Fibroblast of skin of left quadriceps (primary cell): ENCODE measurements at regions not wholly inside any gene's neighbourhood (a gene's known extent, or its start where the extent isn't known, plus 50 kb on each side); places are given as distances from the start of the nearest gene placed in this dataset.

Source experiments
- DNase-seq, 2 experiments: peaks; one replicate each; pipeline ENCODE4 v3.0.0-alpha.2; 2013; ENCODE audit warnings: low read depth in 2 of 2

DNA sequence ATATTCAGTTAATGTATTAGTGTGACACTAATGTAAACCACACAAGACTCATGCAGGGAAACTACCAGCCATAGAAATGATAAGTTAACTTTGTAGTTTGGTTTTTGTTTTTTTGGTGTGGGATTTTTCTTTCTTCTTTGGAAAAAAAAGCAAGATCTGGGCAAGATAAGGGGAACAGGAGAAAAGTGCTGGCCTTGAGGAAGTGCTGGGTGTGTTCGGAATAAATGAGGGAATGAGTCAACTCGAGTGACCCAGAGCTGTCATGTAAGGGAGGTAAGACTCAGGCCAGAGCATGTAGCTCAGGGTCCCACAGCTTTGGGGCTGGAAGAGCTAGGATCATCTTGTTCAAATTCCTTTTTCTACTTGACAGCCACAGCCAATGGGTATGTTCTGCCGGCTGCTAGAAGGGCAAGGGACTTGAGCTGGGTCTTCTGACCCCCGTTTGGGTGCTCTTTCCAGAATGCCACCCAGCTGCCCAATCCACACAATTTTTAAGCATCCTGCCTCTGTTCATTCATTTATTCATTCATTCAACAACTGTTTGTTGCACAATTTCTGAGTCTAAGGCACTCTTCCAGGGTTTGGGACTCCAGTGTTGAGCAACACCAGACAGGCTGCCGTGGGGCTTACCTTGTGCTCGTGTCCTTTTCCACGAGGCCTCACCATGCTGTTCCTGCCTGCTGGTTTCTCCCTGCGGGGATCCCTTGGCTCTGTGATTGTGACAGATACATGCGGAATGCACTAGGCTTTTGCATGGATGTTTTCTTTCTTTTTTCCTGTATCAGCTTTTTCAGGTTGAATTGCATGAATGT, 54.5 kb downstream of the CLDN34 start:
- DNase-seq: no peak

DNA sequence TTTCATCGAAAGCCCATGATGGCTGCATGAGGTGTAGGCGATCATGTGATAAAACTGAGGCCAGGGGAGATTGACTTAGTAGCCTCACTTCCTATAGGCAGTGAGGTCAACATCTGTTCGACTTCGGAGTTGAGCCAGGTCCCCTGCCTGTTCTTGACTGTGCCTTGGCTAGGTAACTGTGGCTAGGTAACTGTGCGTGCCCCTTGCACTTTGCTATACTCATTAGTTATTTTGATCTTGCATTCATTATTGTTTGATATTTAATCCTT, 55.0 kb downstream of the CLDN34 start:
- DNase-seq: no peak

DNA sequence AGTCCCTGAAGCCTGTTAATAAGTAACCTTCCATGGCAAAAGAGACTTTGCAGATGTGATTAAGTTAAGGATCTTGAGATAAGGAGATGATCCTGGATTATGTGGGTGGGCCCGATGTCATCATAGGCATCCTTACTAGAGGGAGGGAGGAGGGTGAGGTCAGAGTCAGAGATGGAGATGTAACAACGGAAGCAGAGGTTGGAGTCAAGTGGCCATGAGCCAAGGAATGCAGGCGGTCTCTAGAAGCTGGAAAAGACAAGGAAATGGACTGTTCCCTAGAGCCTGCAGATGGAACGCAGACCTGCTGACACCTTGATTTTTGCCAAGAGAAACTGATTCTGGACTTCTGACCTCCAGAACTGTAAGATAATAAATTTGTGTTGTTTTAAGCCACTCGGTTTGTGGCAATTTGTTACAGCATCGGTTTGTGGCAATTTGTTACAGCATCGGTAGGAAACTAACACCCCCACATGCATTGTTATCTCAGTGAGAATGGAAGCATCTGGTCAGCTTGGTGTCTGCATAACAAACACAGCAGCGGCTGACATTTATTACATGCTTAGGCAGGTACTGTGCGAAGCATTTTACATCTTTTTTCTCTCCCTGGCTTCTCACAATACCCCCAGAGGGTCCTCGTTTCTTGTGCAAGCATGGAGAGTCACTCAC, 55.6 kb downstream of the CLDN34 start:
- DNase-seq: no peak

DNA sequence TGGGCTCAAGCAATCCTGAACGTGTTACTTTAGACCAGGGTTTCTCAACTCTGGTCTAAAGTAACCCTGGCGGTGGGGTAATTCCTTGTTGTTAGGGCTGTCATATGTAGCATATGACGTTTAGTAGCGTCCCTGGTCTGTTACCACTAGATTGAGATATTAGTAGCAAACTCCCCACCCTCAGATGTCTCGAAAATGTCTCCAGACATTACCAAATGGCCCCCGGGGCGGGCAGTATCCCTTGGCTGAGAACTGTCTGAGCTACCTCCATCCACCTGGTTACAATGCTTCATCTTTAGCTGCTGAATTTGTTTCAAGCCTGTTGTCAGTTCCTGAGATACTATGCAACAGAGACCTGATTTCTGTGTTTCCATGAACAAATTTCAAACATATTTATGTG, 56.7 kb downstream of the CLDN34 start:
- DNase-seq: no peak

DNA sequence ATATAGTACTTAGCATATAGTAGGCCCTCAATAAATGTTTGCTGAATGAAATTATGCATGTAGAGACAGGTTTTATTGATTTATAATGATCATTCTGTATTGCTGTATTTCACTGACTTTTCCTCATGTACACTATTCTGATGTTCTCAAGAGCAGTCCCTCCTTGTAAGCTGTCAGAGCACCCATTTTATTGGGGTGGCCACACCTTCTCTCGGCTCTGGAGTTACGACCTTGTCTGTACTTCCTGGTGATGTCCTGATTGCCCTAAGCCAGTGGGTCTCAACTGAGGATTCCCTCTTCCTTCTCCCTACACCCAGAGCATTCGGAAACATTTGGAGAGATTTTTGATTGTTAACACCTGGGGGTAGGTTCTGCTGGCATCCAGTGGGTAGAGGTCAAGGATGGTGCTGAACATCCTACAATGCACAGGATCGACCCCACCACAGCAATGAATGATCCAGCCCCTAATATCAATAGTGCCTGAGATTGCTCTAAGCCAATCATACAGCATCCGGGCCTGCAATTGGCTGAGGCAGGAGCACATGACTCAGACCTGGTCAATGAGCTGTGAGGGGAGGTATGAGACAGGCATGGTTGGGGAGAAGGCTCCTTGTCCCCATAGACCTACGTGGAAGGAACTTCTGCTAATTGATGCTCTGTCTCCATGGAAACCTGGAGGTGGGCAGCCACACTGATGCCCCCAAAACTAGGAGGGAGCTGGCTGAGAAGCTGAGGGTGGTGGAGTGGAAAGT, 58.8 kb downstream of the CLDN34 start:
- DNase-seq: no peak

DNA sequence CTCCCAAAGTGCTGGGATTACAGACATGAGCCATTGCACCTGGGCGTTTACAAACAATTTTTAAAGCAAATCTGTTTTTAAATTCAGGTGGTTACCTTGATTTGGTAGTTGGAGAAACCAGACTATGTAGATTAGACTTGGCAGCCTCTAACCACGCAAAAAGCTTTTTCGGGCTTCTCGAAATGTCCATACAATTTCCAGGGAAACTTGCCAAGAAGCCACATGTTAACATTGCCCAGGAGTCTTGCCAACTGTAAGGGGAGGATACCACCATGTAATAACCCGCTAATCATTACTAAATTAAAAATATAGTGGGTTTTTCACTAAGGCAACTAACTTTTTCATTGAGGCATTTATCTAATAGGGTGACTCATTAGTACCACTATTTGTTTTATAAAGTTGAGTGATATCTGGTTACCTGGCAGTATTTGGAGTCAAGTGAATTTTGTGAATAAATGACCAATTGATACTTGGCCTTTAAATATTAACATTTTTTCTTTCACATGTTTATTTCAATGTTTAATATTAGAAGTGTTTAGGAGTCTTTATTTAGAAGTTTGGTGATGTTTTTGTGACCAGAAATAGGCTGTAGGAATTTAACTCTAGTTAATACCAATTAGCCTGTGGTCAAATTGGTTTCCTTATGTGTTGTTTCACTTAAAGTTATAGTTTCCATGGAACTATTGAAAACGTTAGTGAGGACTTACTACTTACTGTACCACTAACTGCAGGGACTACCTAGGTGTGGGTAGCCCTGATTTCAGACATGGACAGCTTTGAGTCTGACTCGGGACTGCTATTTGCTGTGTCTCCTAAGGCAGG, 61.3 kb downstream of the CLDN34 start:
- no peak for DNase-seq

DNA sequence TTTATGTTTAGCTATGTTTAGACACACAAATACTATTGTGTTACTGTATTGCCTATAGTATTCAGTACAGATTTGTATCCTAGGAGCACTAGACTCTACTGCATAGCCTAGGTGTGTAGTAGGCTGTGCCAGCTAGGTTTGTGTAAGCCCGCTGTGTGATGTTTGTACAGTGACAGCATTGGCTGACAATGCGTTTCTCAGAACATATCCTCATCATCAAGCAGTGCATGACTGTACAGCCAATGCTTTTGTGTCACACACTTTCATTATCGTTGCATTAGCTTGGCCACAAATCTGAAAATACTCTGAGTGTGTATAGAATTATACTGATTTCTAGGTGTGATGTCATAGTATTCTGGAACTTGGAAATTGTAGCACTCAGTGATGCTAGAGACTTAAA, 63.4 kb downstream of the CLDN34 start:
- no peak for DNase-seq

DNA sequence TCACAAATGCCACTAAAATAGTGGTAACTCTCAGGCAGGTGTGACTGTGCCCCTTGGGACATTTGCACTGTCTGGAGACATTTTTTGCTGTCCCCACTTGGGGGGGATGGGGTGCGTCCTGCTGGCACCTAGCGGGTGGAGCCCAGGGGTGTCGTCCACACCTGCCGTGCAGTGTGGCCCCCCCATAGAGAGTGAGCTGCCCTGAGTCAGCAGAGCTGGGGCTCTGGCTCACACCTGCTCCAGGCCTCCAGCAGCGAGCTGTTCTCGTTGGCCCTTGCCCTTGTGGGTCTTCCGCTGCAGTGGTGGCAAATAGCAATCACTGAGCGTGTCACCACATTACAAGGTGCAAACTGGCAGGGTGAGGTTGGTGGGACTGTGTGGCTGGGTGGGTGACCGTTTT, 64.6 kb downstream of the CLDN34 start:
- DNase-seq: no peak

DNA sequence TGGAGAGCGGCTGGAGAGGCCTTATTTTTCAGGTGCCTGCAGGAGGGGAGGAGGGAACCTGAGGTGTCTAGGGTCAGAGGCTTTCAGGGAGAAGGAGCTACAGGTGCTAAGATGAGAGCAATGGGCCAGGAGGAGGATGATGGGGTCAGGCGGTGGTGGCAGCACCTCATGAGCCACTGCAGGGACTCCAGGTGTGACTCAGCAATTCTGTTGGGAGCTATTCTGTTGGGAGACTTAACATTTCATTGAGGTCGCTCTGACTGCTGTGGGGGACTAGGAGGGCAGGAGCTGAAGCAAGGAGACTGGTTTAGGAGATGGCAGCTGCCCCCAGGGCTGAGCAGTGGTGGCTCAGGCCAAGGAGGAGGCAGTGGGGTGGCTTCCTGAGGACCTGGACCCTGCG, 65.0 kb downstream of the CLDN34 start:
- DNase-seq: no peak

DNA sequence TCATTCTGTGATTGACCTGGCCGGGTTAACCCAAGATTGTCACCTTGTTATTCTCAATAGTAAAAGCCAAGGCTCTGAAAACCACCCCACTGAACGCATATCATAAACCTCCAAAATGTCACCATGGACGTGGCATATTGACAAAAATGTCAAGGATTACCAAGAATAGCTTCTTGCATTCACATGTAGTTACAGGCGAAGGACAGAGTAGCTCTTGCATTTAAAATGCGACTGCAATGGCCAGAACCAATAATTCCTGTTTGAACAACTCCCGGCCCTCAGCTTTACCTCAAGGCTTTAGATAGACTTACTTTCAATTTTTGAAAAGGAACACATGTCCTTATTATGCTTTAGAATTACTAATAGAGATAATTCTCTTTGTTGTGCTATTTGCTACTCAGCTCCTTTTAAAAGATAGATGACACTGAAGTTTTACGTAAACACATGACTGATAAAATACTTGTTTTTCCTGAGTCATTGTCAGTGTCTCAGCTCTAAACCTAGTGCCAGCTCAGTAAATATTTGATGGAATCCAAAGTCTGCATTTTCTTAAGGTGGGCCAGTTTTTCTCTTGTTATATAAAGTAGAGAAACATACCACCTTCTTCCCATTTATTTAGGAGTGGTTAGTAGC, 66.3 kb downstream of the CLDN34 start:
- no peak for DNase-seq

DNA sequence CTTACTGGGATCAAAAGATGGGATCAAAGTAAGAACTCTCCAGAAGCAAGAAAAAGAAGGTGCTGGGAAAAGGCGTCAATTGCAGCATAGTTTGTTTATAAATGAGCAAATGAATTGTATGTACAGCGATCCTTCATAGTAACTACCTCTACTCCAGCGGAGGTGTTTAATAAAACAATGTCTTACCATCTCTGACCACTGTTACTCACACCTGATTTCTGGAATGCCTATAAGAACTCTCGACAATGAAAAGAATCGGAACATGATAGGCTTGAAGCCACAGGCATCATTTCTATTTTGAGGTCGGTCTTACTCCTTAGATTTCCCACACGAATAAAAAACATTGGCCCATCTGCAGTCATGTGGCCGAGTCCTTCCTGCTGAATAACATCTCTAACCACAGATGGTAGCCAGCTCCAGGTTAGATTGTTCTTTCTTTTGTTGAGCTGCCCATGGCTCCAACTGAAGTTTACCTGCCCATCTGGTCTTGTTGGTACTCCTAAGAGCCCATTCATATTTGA, 67.6 kb downstream of the CLDN34 start:
- DNase-seq: no peak

DNA sequence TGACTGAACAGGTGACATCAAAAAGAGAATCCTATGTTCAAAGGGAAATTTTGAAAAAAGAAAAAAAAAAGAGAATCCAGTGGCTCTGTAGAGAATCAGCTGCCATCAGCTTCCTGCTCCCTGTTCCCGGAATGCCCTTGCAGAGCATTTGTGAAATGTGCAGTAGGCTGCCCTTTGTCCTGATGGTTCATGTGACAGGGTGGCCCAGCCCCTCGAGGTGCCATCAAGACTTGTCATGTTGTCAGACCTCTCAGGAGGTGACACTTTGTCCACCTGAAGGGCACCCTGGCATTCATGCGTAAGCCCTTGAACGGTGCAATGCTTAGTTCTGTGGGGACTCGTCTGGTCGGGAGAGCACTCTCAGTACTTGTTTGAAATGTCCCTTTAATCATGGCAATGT, 71.4 kb downstream of the CLDN34 start:
- DNase-seq: no peak

DNA sequence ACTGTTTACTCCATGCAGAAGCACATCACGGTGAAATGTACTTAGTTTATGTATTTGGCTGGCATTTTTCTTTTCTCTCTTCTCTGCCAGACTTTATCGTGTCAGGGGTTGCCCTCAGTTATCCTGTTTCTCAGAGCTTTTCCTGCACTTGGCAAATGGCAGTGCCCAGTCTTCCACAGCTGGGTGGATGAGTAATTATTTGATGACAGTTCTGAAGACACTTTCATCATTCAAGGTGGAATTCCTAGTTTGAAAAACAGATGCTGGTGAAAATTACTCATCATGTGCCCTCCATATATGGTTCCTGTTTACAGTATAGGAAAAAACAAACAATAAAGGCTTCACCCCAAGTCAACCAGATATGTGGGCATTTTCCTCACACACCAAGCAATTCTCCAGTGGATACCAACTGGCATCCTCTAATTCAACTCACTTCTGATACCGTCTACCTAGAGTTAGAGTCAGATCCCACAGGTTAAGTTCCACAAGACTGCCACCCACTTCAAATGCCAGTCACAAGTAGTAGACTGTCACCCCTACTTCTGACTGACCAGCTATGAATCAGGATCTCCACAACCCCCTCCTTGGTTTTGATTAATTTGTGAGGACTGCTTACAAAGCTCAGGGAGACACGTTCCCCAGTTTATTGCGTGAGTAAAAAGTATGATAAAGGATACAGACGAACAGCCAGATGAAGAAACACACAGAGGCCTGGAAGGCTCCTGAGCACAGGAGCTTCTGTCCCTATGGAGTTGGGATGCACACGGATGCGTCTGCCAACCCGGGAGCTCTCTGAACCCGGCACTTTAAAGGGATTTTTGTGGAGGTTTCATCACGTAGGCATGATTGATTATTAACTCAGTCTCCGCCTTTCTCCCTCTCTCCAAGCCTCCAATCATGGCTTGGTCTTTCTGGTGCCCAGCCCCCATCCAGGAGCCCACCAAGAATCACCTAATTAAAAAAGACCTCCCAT, 72.9 kb downstream of the CLDN34 start:
- DNase-seq: no peak

DNA sequence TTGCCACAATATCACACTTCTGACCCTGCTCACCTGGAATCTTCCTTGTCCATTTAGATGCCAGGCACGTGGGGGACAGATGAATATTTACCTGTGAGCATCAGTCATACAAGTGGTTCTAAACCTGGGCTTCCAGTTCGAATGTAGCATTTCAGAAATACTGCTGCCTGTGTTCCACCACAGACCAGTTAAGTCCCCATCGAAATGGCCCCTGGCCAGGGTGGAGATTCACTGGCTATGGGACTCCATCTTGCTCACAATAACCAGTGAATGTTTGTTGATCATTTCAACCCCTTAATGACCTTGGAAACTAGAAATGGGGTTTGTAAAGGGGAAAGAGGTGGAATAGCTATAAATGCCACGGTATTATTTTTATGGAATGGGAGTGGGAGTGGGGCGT, 73.8 kb downstream of the CLDN34 start:
- no peak for DNase-seq

DNA sequence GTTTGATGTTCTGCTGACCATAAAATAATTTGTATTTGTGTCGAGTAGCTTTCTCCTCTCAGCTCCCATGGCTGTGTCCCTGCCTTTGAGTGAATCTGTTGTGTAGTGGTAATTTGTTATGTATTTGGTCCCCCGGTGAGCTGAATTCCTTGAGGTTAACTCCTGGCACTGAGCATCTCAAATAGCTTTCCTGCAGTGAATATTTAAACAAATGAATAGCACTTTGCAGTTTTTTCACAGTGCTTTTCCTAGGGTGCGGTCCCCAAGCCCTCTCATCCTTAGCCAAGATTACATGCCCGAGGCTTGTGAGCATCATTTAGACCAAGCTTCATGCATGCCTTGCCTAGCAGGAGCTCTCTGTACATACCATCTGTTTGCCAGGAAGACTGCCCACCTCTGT, 74.2 kb downstream of the CLDN34 start:
- no peak for DNase-seq

DNA sequence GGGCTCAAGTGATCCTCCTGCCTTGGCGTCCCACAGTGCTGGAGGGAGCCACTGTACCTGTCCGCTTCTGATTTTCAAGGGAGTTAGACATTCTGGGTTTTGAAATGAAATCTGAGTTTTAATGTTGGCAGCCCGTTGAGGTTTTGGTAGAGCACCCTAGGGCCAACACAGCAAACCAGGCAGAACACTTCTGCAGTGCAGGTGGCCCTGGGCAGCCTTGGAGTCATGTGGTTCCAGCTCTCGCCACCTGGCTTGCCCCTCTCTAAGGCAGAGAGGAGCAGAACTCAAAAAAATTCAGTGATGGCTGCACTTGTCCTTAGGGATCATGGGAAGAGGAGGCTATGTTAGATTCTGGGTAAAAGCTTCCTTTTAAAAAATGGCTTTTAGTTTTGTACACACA, 74.9 kb downstream of the CLDN34 start:
- no peak for DNase-seq

DNA sequence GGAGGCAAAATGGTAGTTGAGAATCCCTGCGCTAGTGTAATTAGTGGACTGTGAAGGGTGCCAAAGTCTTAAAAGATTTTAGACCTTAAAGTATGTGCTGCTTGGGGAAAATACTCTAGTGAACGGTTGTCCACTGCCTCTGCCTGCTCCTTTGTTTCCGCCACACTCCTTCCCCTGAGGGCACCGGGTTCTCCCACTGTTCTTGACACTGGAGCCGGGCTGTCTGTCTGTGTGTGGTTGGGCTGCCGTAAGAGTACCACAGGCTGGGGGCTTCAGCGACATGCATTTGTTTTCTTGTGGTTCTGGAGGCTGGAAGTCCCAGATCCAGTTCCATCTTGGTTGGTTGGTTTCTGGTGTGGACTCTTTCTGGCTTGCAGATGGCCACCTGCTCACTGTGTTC, 76.2 kb downstream of the CLDN34 start:
- DNase-seq: no peak

DNA sequence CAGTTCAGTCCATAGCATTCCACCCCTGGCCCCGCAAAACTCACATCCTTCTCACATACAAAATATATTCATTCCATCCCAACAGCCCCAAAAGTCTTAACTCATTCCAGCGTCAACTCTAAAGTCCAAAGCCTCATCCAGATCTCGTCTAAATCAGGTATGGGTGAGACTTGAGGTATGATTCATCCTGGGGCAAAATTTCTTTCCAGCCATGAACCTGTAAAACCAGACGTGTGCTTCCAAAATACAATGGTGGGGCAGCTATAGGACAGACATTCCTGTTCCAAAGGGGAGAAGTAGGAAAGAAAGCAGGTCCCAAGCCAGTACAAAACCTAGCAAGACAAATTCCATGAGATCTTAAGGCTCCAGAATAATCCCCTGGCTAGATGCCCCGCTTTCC, 76.9 kb downstream of the CLDN34 start:
- no peak for DNase-seq

DNA sequence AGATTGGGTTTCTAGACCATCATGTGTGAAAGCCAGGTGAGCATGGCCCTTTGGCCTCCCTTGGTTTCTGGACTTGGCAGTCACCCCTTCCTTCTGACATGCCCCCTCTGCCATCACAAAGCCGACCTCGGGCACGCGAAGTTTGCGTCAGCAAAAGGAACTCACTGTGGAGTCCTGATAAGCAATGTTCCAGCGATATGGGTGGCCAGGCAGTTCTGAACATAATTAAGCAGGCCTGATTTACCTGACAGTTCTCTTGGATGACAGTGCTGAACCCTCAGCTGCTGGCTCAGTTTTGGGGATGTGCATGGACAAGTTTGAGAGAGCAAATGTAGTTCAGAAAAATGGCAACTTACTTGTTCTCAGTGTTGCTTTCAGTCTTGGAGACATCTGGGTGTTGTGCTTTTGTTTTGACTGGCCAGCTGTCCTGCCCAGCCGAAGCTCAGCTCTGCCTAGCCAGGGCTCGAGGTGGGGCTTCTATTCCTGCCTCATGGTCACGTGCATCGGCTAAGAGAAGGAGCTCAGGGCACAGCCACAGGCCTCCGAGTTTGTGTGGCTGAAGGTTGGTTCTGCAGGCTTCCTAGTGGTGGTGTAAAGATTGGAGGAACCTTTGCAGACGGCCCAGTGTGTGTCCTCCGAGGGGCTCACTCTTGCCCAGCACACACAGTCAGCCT, 78.3 kb downstream of the CLDN34 start:
- no peak for DNase-seq

DNA sequence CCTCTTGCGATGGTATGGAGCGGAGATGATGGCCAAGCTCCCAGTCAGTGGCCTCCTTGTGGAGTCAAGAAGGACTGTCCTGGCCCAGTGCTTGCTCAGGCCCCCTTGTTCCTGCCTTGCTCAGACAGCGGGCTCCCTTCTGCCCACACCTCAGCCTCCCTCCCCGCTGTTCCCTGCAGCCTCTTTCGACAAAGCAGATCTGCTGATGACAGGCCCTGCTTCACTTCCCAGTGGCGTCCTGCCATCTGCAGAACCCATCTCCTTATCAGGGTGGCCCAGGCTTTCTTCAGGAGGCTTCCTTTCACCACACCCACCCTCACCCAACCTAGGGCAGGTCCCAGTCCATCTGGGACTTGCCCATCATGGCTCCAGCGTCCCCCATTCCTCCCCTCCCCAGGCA, 80.0 kb downstream of the CLDN34 start:
- DNase-seq: no peak
